Epithelial cell of prostate (primary cell): ENCODE measurements at regions not wholly inside any gene's neighbourhood (a gene's known extent, or its start where the extent isn't known, plus 50 kb on each side); places are given as distances from the start of the nearest gene placed in this dataset.
"Not testable (repeated sequence)": the region's sequence is repeated elsewhere in the genome, so short reads cannot be mapped to it uniquely, and the experiment has no call there.

Experiments used
- DNase-seq: peaks from one replicate; pipeline ENCODE4 v3.0.0-alpha.2; 2011; ENCODE audit warnings: low read depth, low spot score
- H3K27ac ChIP-seq: fragments of 450-650 bp; 2 replicates; pipeline ENCODE4 v1.5.1; 2017; ENCODE audit warnings: mild to moderate bottlenecking

DNA sequence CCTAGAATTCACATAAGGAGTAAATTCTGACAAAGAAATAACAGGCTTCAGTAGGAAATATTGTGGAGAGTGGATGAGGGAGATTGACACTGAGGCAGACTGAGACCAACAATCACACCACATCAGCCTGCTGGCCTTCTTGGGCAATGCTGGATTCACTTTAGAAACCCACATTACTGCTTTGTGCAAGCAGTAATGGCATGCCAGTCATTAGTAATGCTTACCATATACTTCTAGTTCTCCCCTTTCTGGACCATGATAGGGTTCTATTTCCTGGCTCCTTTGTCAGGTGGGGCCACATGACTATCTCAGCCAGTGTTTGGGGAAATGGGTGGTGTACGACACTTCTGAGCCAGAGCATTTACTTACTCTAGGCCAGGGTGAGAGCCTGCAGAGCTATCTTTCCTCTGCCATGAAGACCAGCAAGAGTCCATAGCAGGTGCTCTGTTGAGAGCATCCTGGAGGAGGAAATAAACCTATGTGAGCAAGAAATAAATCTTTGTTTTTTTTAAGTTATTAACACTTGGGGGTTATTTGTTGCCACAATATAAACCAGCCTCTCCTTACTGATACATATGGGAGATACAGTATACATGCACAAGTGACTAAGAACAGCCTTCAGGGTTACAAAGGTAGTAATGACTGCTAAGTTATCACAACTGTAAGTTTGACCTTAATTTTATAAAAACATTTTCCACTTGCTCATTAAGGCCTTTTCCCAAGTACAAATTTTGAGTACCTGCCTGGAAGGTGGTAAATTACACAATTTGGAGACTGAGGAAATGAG is 89.3 kb upstream of the TANK start:
- no peak for DNase-seq
- H3K27ac ChIP-seq = no peak overlapping the region

DNA sequence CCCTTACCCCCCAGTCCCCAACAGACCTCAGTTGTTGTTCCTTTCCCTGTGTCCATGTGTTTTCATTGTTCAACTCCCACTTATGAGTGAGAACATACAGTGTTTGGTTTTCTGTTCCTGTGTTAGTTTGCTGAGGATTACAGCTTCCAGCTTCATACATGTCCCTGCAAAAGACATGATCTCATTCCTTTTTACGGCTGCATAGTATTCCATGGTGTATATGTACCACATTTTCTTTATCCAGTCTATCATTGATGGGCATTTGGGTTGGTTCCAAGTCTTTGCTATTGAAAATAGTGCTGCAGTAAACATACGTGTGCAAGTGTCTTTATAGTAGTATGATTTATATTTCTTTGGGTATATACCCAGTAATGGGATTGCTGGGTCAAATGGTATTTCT is 87.8 kb upstream of the TANK start:
- not testable (repeated sequence) for H3K27ac ChIP-seq, DNase-seq

DNA sequence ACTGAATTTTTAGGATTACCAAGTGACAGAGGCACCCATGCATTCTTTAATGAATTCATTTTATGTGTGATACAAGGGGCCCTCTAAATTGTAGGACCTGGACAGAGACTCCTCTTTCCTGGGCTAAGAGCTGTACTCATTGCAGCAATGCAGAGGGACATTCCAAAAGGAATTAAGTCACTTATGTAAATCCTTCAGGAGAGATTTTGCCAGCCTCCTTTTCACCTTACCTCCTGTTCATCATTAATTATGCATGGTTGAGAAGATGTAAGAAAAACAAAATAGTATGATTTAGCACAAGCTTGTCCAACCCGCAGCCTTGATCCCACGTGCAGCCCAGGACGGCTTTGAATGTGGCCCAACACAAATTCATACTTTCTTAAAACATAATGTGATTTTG is 84.5 kb upstream of the TANK start:
- DNase-seq = no peak

DNA sequence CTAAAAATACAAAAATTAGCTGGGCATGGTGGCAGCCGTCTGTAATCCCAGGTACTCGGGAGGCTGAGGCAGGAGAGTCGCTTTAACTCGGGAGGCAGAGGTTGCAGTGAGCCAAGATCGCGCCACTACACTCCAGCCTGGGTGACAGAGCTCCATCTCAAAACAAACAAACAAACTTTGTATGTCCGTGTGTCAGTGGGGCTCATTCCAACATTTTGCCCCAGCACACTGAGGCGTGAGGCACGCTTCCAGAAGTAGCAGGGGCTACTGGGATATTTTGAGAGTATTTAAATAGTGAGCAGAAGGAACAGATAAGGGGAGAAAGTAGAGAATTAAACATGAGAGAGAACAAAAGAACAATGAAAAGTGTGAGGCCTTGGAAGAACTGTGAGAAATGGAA is 83.3 kb upstream of the TANK start:
- H3K27ac ChIP-seq = peak overlapping the region; percentile 62
- DNase-seq = no peak

More for the DNA sequence above, 84.5 kb upstream of the TANK start:
- no peak overlapping the region for H3K27ac ChIP-seq

DNA sequence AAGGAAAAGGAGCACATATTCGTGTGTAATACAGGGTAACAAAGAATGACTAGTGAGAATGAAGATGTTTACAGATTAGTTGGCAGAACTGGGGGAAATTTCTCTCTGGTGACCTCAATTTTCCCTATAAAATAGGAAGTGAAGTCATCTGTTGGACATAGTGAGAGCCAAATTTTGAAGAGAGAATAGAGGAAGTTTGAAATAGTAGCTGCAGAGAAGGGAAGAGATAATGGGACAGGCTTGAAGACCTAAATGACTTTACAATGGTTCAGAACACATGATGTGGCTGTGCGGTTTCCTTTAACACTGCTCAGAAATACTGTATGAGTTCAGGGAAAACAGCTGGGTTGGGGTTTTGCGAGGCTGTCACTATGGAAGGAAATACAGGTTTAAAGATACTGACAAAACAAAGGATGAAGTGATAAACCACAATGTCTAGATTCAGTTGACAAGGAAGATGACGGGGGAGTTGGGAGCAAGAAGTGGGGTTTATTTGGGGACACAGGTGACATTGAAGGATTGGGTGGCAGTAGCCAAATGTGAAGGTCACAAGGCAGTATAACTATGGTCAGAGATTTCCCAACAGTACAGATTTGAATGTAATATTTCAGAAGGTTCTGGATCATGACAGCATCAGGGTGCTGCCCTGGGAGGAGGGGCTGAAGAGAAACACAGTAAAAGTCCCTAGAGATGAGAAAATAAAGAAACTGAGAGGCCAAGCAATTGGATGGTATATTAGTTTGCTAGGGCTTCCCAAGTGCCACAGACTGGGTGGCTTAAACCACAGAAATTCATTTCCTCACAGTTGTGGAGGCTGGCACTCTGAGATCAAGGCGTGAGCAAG is 82.6 kb upstream of the TANK start:
- no peak for DNase-seq
- peak overlapping the region; percentile 62 for H3K27ac ChIP-seq

DNA sequence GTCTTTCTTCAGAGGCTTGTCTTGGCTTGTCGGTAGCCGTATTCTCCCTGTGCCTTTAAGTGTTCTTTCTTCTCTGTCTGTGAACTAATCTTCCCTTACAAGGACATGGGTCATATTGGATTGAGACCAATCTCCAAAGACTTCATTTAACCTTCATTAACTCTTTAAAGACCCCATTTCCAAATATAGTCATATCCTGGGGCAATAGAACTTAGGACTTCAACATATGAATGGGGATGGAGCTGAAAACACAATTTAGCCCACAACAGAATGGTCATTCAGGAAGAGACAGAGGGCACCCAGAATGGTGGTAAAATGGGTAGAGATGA is 82.1 kb upstream of the TANK start:
- H3K27ac ChIP-seq = peak overlapping the region; percentile 62
- DNase-seq = peak; percentile 63

DNA sequence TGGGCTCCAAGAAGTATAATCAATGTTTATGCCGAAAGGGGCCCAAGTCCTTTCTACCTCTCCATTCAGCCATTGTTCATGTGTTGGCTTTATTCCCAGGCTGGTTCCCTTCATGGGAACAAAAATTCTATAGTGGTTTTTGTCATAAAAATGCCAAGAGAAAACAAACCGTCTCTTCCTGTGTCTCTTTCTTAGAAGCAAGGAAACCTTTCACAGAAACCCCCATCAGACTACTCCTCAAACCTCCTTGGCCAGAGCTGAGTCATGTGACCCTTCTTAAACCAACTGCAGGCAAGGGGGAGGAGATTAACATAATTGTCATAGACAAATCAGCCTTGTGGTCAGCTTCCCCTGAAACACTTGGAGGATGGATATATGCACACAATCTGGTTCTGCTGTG is 75.1 kb upstream of the TANK start:
- no peak for DNase-seq
- no peak overlapping the region for H3K27ac ChIP-seq

DNA sequence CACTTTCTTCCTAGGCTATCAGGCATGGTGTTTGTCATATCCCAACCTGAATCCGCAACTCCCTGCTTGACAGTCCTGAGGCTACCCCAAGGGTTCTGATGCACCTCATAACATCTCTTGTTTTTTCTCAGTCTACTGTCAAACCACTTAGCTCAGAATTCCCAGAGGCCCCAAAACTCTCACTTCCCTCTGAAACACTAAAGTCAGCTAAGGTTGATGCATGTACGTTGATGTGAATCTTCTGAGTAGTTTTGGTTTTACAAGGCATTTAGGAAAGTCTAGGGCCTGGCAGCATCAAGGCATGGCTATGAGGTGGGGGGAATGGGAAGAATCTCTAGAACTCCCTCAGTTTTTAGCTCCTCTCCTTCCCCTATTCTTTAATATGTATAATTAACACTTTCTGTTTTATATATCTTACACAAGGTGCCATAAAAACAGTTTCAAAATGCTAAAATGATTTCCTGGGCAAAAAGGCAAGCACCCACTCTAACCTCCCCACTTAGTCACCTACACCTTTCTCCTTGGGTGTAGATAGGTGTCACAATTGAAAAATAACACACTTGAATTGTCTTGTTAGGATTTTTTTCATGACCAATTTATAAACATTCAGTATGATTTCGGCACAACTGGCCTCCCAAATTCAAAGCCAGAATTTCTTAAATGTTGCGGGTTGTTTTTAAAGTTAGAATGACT is 71.4 kb upstream of the TANK start:
- H3K27ac ChIP-seq = no peak overlapping the region
- no peak for DNase-seq

DNA sequence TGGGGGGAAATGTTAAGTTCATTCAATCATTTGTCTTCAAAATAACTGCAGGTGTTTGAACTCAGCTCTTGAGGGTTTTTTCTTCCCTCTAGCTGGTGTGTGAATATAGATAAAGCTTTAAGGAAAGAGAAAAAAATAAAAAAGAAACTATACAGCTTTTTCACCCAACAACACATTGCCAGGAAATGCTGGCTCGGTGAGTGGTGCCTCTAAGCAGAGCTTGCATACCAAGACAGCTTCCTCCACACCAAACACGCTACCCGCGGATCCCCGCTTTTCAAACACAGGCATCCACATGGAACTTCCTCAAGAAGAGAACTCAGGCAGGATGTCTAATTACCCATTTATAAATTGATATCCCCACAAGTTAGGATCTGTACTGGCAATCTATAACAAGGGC is 69.8 kb upstream of the TANK start:
- H3K27ac ChIP-seq = no peak overlapping the region
- DNase-seq = no peak

DNA sequence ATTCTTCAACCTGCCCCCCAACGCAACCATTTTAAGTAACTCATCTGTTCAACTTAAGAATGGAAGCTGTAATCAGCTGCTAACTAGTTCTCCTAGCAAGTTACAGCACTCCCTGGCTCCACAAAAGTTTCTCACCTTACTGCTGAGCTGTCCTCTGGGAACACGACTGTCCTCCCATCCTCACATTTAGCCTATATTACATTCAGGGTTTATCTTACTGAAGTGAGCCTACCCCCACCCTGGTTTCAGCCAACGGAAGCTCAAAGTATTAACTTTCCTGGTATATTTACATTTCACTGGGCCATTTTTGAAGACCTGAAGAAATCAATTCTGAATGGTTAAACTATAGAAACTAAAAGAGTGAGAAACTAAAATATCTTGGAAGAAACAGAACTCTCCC is 64.9 kb upstream of the TANK start:
- DNase-seq = no peak

DNA sequence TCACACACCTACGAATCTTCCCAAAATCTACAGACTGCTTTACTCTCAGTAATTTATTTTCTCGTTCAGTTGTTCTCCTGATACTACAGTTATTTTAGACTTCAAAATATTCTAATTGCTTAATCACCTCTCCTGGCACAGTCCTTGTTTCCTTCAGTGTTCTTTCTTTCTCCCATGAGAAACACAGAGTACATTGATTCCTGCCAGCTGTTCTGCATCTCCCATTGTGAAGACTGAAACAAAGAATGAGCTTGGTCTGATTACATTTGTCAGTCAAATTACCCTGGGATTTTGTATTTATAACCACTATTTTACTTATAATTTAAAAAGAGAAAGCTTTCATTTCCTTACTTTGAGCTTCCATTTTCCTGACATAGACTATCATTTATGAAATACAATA is 63.9 kb upstream of the TANK start:
- no peak for DNase-seq
- no peak overlapping the region for H3K27ac ChIP-seq

More for the DNA sequence above, 64.9 kb upstream of the TANK start:
- no peak overlapping the region for H3K27ac ChIP-seq

DNA sequence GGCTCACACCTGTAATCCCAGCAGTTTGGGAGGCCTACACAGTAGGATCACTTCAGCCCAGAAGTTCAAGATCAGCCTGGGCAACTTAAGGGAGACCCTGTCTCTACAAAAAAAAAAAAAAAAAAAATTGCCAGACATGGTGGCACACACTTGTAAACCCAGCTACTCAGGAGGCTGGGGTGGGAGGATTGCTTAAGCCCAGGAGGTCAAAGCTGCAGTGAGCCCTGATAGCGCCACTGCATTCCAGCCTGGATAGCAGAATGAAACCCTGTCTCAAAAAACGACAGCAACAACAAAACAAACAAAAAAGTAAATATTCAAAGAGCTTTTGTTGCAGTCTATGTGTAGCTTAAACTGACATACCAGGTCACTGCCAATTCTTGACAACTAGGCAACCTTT is 63.1 kb upstream of the TANK start:
- no peak overlapping the region for H3K27ac ChIP-seq
- DNase-seq = no peak

DNA sequence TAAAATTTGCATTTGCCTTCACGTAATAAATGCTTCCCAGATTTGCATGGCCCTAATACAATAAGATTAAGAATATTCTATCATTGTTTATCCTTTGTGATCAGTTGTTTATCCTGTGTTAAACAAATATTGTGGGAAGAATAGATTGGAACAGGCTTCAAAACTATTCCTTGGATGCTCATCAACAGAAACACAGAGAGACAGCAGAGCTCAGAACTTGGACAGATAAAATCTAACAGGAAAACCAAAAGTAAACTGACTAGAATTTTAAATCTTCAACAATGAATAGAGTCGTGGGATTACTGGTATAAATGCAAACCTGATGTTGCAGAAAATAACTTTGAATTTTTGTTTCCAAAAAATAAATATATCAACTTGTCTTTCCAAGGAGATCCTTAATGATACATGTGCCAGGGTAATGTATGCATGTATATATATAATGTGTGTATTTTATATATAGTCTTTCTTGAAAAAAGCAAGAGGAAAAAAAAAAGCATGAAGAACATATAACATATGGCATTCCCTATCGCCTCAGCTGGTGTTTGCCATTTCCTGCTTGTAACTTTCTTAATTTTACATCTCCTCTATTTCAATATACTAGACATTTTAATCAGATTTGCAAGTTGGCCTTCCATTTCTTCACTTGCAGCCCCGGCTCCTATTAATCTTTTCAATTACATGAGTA is 59.9 kb upstream of the TANK start:
- H3K27ac ChIP-seq = no peak overlapping the region
- DNase-seq = no peak

DNA sequence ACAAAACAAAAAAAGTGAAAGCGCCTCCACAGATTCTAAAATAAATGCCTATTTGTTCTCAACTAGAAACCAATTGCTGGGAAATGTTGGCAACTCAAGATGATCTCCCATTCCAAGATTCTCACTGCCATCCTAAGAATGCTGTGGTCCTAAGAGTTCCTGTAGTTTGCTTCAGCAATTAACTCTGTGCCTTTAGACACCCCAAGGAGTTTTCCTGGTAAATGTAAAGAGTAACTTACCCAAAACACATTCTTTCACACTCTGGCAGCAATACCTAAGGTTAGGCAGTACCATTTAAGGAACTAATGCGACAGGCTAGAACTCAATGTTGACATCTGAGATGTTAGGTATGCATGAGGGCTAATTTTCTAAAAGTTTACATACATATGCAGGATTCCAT is 58.8 kb upstream of the TANK start:
- no peak for DNase-seq
- H3K27ac ChIP-seq = no peak overlapping the region

DNA sequence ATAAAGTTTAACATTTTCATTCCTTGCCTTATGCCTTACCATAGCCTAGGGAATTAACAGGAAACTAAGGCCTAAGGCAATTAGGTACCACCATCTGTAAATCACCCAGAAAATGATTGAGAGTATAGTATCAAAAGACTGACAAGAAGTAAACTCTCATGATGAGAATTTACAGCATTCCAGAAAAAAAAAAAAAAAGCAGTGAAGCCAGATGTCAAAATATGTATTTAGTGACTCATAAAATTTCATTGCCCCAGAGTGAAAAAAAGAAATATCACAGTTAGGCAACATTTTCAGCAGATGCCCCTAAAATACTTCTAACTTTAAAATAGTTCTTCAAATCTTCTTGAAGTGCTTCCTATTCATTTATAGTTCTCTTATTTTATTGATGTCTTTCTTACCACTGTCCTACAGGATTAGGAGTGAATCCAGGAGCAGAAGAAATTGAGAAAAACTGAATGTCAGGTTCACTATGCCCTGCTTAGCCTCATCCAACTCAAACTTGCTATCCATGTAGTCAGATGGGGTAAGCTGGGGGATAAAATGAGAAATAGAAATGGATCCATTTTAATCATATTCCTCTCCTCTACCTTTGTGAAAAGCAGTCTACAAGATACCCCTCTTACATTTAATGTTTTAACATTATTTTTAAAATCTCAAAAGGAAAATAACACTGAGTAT is 57.3 kb upstream of the TANK start:
- DNase-seq = no peak
- no peak overlapping the region for H3K27ac ChIP-seq

DNA sequence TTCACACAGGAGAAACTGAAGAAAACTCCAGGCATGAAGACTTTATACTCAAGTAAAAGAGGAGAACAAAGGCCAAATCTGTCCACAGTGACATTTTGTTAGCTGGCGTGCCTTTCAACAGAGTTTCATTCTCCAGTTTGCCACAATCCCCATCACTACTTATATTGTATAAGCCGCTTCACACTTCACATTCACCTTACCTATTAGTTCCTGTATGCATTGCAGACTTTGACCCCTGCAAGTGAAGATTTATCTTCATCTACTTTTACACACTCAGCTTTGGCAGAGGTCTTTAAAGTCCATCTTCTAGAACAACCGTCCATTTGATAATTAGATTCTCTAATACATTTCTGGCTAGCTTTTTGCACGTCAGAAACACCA is 56.8 kb upstream of the TANK start:
- H3K27ac ChIP-seq = no peak overlapping the region
- no peak for DNase-seq

DNA sequence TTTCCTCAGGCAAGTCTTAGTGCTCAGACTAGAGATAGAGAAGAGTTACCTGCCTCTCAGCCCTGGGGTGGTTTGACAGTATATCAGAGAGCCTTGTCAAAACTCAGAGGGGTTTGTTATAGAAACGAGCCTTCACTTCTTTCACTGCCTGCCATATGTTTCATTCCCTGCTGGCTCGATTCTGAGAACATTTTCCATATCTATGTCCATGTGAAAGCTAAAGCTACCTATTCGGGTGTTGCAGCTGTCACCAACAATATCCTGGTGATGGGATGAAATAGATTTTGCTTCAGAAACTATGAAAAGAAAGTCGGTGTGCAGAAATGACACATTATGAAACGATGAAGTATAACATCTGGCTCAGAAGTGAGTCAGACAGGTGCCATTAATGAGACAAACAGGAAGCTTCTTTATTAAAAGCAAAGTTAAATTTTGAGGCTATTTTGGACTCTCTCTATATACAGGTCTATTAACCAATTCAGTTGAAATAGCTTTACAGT is 56.1 kb upstream of the TANK start:
- no peak for DNase-seq
- peak overlapping the region; percentile 15 for H3K27ac ChIP-seq

DNA sequence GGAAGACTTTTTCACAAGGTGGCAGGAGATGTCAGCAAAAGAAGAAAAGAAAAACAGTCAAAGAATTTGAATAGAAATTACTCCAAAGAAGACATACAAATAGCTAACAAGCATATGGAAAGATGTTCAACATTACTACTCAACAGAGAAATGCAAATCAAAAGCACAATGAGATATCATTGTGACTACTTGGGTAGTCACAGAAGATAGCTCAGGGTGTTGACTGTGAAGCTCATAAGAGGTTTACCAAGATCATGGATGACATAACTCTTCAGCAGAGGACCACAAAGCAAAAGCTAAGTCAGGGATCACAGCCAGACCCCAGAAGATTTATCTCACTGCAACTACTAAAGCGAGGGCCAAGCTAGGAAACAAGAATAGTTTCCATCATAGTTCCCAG is 53.0 kb upstream of the TANK start:
- no peak for DNase-seq
- no peak overlapping the region for H3K27ac ChIP-seq
